SU-DHL-6 (cell line): ENCODE measurements at regions not wholly inside any gene's neighbourhood (a gene's known extent, or its start where the extent isn't known, plus 50 kb on each side); places are given as distances from the start of the nearest gene placed in this dataset.

Experiments used
- EZH2phosphoT487 ChIP-seq: fragments of 200-600 bp; sonication (generic), shearing (Covaris generic); conservative IDR thresholded peaks from 2 replicates; pipeline ENCODE4 v1.6.1; 2018; ENCODE audit warnings: mild to moderate bottlenecking, antibody characterized with exemption, low read length, moderate library complexity, mixed read lengths
- TF ChIP-seq, protein P1 (sequence below): fragments of 200-600 bp; sonication (generic); IDR thresholded peaks from one replicate; pipeline ENCODE4 v1.5.1; 2017; ENCODE audit warnings: antibody characterized with exemption, mild to moderate bottlenecking, low read length, moderate library complexity; ENCODE audit not compliant: insufficient read depth, poor library complexity, severe bottlenecking

DNA sequence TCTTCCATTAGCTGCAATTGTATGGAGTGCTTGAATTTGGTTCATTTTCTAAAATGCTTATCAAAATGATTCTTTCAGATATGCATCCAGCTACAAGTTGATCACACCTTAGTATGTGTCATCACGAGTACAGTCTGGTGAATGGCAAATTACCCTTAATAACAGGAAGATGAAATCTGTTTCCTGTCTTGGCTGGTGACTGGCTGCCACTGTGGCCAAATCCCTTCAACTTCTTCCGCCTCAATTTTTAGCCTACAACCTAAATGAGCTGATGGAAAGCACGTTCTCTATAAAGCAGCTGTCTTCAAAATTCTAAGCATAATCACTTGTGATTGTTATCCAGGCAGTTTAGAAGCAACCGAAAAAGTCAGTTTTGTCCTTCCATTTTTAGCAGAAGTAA lies 387.1 kb upstream of the NECTIN3 start:
- TF ChIP-seq, protein P1, sequence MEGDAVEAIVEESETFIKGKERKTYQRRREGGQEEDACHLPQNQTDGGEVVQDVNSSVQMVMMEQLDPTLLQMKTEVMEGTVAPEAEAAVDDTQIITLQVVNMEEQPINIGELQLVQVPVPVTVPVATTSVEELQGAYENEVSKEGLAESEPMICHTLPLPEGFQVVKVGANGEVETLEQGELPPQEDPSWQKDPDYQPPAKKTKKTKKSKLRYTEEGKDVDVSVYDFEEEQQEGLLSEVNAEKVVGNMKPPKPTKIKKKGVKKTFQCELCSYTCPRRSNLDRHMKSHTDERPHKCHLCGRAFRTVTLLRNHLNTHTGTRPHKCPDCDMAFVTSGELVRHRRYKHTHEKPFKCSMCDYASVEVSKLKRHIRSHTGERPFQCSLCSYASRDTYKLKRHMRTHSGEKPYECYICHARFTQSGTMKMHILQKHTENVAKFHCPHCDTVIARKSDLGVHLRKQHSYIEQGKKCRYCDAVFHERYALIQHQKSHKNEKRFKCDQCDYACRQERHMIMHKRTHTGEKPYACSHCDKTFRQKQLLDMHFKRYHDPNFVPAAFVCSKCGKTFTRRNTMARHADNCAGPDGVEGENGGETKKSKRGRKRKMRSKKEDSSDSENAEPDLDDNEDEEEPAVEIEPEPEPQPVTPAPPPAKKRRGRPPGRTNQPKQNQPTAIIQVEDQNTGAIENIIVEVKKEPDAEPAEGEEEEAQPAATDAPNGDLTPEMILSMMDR: no peak
- TF ChIP-seq EZH2phosphoT487: no peak
